ENCODE measurements at regions not wholly inside any gene's neighbourhood (a gene's known extent, or its start where the extent isn't known, plus 50 kb on each side); places are given as distances from the start of the nearest gene placed in this dataset.
"Not testable (repeated sequence)": the region's sequence is repeated elsewhere in the genome, so short reads cannot be mapped to it uniquely, and the experiment has no call there.

- no peak for DNase-seq (ENCODE audit: low read depth in 1 of 2, low spot score in 1 of 2)
Observed at GRCh38 chr6:130547723-130548122, 181.9 kb downstream of the TMEM200A start.

GRCh38 chr6:130557481-130558112, 191.8 kb downstream of the TMEM200A start:
- no peak for DNase-seq (ENCODE audit: low read depth in 1 of 2, low spot score in 1 of 2)

- DNase-seq (ENCODE audit: low read depth in 1 of 2, low spot score in 1 of 2): no peak
Observed at GRCh38 chr6:130558131-130558530, 192.3 kb downstream of the TMEM200A start.

- no peak for DNase-seq (ENCODE audit: low read depth in 1 of 2, low spot score in 1 of 2)
Observed at GRCh38 chr6:130559166-130559565, 193.3 kb downstream of the TMEM200A start.

- no peak for DNase-seq (ENCODE audit: low read depth in 1 of 2, low spot score in 1 of 2)
Observed at GRCh38 chr6:130560231-130560630, 194.4 kb downstream of the TMEM200A start.

- not testable (repeated sequence) for DNase-seq (ENCODE audit: low read depth in 1 of 2, low spot score in 1 of 2)
Observed at GRCh38 chr6:130561159-130561558, 195.3 kb downstream of the TMEM200A start.

GRCh38 chr6:130565696-130566095, 199.9 kb downstream of the TMEM200A start:
- no peak for DNase-seq (ENCODE audit: low read depth in 1 of 2, low spot score in 1 of 2)

- no peak for DNase-seq (ENCODE audit: low read depth in 1 of 2, low spot score in 1 of 2)
Observed at GRCh38 chr6:130574146-130574545, 208.3 kb downstream of the TMEM200A start.

GRCh38 chr6:130575557-130575956, 209.7 kb downstream of the TMEM200A start:
- no peak for DNase-seq (ENCODE audit: low read depth in 1 of 2, low spot score in 1 of 2)

- peak; percentile 1 to 23 for DNase-seq (ENCODE audit: low read depth in 1 of 2, low spot score in 1 of 2)
Observed at GRCh38 chr6:130575971-130576370, 210.2 kb downstream of the TMEM200A start.

GRCh38 chr6:130577178-130577919, 211.5 kb downstream of the TMEM200A start:
- no peak for DNase-seq (ENCODE audit: low read depth in 1 of 2, low spot score in 1 of 2)

- DNase-seq (ENCODE audit: low read depth in 1 of 2, low spot score in 1 of 2): no peak
Observed at GRCh38 chr6:130578713-130579112, 212.9 kb downstream of the TMEM200A start.

GRCh38 chr6:130583268-130583667, 217.5 kb downstream of the TMEM200A start:
- DNase-seq (ENCODE audit: low read depth in 1 of 2, low spot score in 1 of 2): no peak

GRCh38 chr6:130585587-130585986, 219.8 kb downstream of the TMEM200A start:
- DNase-seq (ENCODE audit: low read depth in 1 of 2, low spot score in 1 of 2): no peak

- DNase-seq (ENCODE audit: low read depth in 1 of 2, low spot score in 1 of 2): no peak
Observed at GRCh38 chr6:130587778-130588520, 222.1 kb downstream of the TMEM200A start.

- DNase-seq (ENCODE audit: low read depth in 1 of 2, low spot score in 1 of 2): no peak
Observed at GRCh38 chr6:130593200-130593599, 227.4 kb downstream of the TMEM200A start.

GRCh38 chr6:130593948-130594347, 228.1 kb downstream of the TMEM200A start:
- no peak for DNase-seq (ENCODE audit: low read depth in 1 of 2, low spot score in 1 of 2)

- DNase-seq (ENCODE audit: low read depth in 1 of 2, low spot score in 1 of 2): no peak
Observed at GRCh38 chr6:130598021-130598989, 228.9 kb upstream of the SMLR1 start.

- DNase-seq (ENCODE audit: low read depth in 1 of 2, low spot score in 1 of 2): no peak
Observed at GRCh38 chr6:130600880-130601341, 226.3 kb upstream of the SMLR1 start.

GRCh38 chr6:130602151-130602770, 224.9 kb upstream of the SMLR1 start:
- DNase-seq (ENCODE audit: low read depth in 1 of 2, low spot score in 1 of 2): no peak

Data from stimulated activated CD4-positive, alpha-beta T cell treated with anti-CD3 and anti-CD28 coated beads, Interleukin-15, amount 100 ng/mL, for 1 hour (primary cell).